HG03354 (cell line): ENCODE measurements at regions not wholly inside any gene's neighbourhood (a gene's known extent, or its start where the extent isn't known, plus 50 kb on each side); places are given as distances from the start of the nearest gene placed in this dataset.

Experiments used
- ATAC-seq: cut with Tn5 transposase; IDR thresholded peaks from one replicate; pipeline ENCODE4 v1.9.1; 2021; ENCODE audit warnings: mild to moderate bottlenecking; ENCODE audit not compliant: unreplicated experiment, poor library complexity, severe bottlenecking

DNA sequence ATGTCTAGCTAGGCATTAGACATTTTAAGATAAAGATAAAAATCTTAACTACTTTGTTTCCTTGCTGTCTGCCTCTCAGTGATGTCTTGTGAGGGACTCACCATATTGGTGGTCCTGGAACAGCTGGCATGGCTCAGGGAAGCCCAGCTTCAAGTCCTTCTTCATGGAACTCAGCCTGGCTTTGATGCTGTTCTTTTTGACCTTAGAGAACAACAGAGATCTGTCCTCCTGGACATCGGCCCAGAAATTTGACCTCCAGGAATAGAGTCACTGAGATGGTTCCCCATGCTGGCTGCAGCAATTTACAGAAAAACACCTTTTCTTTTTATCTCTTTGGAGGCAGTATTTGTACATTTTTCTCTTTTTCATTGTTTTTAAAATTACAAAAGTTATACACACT is 235.5 kb upstream of the WWC1 start:
- no peak for ATAC-seq

DNA sequence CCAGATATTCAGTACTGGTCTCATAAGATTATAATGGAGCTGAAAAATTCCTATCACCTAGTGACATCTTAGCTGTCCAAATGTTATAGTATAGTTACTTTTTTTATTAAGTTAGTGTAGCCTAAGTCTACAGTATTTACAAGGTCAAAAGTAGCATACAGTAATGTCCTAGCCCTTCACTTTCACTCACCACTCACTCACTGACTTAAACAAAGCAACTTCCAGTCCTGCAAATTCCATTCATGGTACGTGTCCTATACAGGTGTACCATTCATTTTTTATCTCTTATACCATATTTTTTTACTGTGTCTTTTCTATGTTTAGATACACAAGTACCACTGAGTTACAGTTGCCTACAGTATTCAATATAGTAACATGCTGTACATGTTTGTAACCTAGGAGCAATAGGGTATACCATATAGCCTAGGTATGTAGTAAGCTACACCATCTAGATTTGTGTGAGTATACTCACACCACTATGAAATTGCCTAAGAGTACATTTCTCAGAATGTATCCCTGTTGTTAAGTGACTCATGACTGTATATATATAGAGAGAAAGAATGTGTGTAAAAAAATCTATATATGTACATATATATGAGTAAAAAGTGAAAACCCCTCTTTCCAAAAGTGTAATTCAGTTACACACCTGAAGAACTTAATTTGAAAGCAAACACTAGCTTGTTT is 234.8 kb upstream of the WWC1 start:
- no peak for ATAC-seq

DNA sequence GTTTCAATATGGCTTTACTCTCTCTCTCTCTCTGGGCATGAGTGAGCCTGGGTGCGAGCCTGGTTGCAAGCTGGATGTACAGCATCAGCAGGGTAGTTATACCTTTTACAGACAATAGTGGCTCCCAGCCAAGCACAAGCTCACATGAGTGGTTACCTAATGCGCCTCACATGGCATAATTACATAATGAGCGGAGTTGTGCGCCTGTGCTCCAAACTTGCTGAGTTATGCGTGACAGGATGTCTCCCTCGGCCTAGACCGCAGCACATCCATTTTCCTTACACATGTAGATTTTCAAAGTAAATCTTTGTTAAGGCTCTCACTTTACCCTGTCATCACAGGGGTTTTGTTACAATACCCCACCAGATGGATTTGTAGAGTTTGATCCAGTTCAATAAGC is 233.5 kb upstream of the WWC1 start:
- ATAC-seq = no peak

GRCh38 chr5:168059131-168059530 is 232.3 kb upstream of the WWC1 start:
- ATAC-seq = no peak

DNA sequence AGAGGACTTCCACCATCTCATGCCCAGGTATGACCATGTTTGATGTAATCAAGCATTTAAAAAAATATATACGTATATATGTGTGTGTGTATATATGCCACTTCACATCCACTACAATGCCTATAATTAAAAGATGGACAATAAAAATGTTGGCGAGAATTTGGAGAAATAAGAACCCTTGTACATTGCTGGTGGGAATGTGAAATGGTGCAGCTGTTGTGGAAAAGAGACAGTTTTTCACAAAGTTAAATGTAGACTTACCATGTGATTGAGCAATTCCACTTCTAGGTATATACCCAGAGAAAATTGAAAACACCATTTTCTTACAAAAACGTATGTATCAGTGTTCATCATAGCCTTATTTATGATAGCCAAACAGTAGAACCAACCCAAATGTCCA is 229.2 kb upstream of the WWC1 start:
- ATAC-seq = no peak

- ATAC-seq = no peak
Measured at GRCh38 chr5:168064457-168064856, 227.0 kb upstream of the WWC1 start.

DNA sequence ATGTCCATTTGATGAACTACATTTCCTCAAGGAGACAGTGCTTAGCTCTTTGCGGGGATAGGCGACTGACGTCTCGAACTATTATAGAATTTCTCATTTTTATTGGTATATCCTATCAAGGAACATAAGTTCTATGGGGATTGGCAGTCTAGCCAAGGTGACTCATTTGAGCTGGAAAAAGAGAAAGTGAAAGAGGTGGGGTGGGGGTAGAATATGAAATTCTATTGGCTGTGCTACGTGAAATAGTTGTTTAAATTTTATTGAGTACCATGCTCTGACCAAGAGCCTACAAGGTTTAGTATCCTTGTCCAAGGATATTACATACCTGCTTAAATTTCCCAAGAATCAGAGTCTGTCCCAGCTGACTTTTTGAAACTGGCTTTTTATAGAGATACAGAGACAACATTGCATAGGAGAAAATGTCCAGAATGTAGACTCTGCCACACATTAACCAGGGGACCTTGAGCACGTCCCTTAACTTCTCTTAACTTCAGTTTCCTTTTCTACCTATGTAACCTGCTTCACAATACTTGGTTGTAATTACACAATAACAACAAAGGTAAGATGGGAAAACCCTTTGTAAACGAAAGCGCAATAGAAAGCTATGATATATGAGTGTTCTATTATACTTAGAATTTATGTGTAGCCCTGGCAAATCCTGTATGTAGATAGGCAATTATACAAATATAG is 226.4 kb upstream of the WWC1 start:
- ATAC-seq = no peak

DNA sequence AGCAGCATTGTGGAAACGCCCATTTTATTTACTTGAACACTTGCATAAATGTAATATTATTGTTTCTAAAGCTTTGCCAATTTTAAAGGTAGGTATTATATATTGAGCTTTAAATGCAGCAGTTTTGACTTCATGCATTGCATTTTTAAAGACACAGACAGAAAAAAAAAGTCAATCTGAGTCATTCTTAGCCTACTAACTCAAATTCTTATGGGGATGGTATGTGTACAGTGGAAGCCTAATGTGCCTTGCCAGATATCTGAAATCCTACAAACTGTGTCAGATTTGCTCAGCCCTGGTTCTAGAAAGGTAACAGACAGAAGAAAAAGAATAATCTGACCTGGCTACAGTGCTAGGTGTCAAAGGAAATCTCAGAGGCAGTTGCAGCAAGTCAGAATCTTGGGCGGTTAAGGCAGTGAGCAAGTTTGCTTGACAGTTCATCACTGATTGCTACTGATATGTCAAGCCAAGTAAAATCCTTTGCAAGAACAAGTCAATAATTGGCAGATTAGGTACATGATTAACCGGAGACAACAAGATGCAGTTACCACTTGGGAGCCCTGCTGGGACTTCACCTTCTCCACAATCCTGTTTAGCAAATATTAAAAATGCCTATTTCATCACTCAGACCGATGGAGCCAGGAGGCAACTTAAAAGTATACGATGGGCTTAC is 224.8 kb upstream of the WWC1 start:
- ATAC-seq = no peak

DNA sequence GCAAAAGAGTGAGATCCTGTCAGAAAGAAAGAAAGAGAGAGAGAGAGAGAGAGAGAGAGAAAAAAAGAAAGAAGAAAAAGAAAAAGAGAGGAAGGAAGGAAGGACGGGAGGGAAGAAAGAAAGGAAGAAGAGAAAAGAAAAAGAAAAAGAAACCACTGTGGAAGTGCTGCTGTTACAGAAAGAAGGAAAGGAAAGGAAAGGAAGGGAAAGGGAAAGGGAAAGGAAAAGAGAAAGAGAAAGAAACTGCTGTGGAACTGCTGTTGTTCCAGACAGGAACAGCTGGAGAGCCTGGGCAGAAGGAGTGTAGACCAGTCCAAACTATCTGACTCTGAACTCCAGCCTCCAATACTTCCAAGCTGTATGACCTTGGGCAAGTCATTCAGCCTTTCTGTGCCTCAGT is 220.7 kb upstream of the WWC1 start:
- no peak for ATAC-seq

DNA sequence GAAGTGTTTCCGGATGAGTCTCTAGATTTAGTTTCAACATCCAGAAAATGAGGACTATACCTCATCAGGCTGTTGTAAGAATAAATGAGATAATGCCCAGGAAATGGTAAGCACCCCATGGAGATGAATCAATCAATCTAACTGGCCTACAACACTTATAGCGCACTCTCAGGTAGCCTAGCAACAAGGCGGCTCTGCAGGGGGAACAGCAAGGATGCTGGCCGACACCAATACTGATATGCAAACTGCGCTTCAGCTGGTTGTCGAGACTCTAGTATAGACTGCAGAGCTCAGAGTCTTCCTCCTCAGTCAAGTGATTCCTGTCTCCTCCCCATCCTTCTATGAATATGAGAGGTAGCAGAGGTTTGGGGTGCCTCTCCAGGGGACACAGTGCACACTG is 218.8 kb upstream of the WWC1 start:
- no peak for ATAC-seq

GRCh38 chr5:168073311-168073710 is 218.1 kb upstream of the WWC1 start:
- no peak for ATAC-seq

DNA sequence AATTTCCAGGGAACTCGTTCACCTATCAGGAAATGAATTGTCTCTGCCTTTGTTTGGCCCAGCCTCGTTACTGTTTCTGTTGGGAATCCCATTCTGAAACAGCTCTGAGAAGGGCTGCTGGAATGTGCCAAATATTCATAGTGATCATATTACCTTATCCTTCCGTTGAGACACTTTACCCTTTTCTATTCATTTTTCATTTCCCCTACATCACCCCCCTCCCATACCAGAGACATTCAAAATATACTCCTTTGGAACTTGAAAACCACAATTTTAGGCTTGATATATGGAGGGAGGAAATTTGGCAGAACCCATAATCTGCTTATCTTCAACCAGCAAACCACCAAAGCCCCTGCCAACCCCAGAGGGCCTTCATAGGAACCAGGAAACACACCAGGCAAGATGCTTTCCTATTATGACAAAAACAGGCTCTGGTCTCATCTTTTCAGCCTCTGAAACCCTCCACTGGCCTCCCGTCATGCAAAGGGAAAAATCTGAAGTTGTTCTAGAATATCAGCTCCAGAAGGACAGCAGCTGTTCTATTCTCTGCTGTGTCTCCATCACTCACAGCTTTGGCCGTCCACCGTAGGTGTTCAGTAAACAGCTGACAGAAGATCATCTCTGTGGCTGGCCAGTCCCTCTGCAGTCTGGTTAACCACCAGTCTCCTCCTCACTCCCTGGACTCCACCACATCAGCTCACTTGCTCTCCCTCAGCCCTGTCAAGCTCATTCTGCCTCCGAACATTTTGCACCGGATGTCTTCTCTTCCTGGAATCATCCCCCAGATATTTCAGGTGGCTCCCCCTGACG is 217.2 kb upstream of the WWC1 start:
- no peak for ATAC-seq

- ATAC-seq = no peak
Measured at GRCh38 chr5:168075387-168075786, 216.1 kb upstream of the WWC1 start.

DNA sequence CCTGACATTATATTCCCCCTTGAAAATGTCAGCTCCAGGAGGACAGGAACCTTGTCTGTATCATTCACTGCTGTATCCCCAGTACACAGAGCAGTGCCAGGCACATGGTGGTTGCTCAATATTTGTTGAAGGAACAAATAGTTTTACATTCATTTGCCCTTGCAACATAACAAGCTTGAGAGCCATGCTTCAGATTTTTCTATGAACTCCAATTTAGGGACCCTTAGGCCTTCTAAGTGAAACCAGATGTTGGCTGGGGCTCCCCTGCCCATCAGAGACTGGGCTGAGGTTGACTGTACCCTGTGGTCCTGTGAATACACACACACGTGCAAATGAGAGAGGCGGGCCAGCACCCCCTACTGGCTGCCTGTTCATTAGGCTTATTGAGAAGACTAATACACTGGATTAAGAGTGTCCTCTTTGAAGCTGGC is 214.9 kb upstream of the WWC1 start:
- ATAC-seq = peak; percentile 60

DNA sequence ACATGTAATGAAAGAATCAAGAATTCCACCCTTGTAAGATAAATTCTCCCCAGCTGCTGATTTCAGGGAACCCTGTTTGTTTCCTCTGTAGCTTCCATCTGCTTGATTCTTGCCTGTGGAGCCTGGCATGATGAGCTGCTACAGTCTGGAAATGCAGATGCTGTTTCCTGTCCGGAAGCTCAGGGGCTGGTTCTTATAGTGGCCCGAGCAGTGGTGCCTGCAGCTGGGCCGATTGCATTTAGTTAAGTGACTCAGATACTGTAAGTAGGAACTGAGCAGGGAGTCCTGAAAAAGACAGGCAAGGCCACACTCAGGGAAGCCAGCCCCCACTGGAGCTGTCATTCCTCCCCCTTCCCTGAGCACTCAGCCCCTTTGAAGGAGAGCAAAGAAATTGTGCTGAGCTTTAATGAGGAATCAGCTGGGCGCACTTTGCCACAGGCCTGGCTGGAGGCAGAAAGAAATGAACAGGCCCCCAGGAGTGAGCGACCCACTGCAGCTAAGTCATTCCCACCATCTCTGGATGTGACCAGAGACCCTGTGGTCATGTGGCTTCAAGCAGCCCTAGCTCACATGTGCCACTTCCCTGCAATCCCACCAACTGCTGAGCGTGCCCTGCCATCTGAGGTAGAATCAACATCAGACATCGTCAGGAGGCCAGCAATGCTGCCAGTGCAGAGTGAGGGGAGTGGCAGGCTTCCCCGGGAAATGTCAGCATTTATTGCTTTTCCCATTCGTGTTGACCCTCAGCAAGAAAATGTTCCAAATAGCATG is 206.0 kb upstream of the WWC1 start:
- ATAC-seq = no peak

DNA sequence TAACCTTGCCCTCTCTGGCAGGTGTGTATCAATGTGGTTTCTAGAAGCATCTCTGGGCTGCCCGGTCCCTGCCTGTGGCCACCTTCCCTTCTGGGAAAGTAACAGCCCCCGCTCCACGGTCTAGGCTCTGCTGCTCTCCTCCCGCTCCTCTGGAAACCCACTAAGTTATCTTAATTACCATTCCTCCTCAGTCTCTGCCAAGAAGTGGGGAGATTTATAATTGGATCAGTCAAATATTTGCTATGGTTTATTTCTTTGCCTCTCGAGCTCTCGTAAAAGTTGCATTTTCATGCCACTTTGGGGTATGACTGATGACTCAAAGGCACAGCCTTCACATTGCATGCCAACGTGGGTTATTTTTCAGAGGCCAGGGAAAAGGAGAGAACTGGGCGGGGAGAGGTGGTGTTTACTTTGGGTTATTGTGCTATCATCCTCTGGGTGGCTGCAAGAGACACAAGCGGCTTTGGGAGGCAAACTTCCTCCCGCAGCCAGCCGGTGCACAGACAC is 205.3 kb upstream of the WWC1 start:
- no peak for ATAC-seq

DNA sequence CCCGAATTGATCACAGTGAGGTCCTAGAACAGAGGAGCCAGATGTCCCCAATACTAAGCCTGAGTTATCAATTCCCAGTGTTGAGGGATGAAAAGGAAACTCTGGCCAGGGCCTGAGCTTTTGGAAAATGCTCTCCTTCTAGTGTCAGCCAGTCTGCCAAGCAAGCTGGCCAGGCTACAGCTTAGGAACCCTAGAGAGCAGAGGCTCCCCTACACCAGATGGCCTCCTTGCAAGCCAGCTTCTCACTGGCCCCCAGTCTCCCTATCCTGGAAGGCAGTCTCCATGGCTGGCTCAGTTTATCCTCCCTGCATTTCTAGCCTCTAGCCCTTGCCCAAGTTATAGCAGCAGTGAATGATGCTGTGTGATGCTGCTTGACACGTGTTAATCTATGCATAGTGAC is 204.7 kb upstream of the WWC1 start:
- ATAC-seq = no peak

DNA sequence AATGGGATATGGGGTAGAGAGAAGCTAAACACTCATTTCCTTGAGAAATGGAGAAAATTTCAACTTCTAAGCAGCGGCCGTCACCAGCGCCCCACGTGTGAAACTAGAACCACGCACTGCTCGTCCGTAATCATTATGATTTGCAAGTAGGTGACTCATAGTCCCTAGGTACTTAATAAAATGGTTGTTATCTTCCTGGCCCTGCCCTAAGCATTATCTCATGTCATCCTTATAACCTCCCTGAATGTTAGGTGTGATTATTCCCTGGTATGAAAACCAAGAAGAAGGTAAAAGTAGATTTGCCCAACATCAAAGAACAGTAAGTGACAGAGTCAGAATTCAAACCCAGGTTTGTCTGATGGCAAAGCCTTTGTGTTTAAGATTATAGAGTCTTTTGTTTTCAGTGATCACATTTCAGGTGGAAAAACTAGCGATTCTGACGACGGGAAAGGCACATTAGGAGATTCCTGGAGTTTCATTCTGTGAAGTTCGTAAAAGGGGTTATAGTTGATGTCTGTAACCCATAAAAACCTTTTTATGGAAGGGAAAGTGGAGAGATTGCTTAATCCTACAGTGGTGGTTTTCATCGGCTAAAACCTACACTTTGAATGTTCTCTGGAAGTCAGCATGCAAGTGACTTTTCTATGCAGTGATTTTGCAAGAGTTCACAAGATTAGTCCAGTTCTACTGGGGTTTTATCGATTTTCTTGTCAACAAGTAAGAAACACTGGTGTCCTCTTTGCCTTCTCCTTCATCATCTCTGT is 202.9 kb upstream of the WWC1 start:
- ATAC-seq = no peak
